KOPT-K1 (cell line): ENCODE measurements at regions not wholly inside any gene's neighbourhood (a gene's known extent, or its start where the extent isn't known, plus 50 kb on each side); places are given as distances from the start of the nearest gene placed in this dataset.
"Not testable (repeated sequence)": the region's sequence is repeated elsewhere in the genome, so short reads cannot be mapped to it uniquely, and the experiment has no call there.

ENCODE experiments used
- H3K27ac ChIP-seq: fragments of 200-600 bp; sonication (generic); 2 replicates; pipeline ENCODE4 v1.5.1; 2016; ENCODE audit warnings: antibody characterized with exemption, mild to moderate bottlenecking, low read depth, low read length; ENCODE audit not compliant: poor library complexity, severe bottlenecking
- H3K36me3 ChIP-seq: fragments of 200-600 bp; sonication (generic); 2 replicates; pipeline ENCODE4 v1.5.1; 2017; ENCODE audit warnings: antibody characterized with exemption, mild to moderate bottlenecking, low read length, moderate library complexity; ENCODE audit not compliant: insufficient read depth
- H3K9me3 ChIP-seq: fragments of 200-600 bp; sonication (generic); 2 replicates; pipeline ENCODE4 v1.5.1; 2017; ENCODE audit warnings: antibody characterized with exemption, low read length, mild to moderate bottlenecking; ENCODE audit not compliant: insufficient read depth, poor library complexity, severe bottlenecking

- H3K36me3 ChIP-seq, result no peaks in the 10 kb centered on the region
- H3K9me3 ChIP-seq, result no peaks in the 10 kb centered on the region
- H3K27ac ChIP-seq, result no peak overlapping the region
Observed at GRCh38 chrX:113996781-113997180, 587.1 kb upstream of the HTR2C start.

- not testable (repeated sequence) for H3K27ac ChIP-seq, H3K36me3 ChIP-seq, H3K9me3 ChIP-seq
Observed at GRCh38 chrX:113991720-113992119, 592.2 kb upstream of the HTR2C start.

- not testable (repeated sequence) for H3K27ac ChIP-seq, H3K36me3 ChIP-seq, H3K9me3 ChIP-seq
Observed at GRCh38 chrX:113990669-113991068, 593.2 kb upstream of the HTR2C start.

DNA sequence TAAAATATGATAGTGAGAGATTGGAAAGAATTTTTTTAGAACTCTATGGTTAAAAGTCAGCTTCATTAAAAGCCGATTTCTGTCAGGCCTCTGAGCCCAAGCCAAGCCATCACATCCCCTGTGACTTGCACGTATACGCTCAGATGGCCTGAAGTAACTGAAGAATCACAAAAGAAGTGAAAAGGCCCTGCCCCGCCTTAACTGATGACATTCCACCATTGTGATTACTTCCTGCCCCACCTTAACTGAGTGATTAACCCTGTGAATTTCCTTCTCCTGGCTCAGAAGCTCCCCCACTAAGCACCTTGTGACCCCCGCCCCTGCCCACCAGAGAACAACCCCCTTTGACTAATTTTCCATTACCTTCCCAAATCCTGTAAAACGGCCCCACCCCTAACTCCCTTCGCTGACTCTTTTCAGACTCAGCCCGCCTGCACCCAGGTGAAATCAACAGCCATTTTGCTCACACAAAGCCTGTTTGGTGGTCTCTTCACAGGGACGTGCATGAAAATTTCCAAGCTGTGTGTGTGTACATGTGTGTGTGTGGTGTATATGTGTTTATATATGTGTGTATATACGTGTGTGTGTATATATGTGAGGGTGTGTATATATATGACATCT is 595.5 kb upstream of the HTR2C start:
- not testable (repeated sequence) for H3K27ac ChIP-seq, H3K36me3 ChIP-seq, H3K9me3 ChIP-seq

GRCh38 chrX:113986427-113986826 is 597.5 kb upstream of the HTR2C start:
- no peaks in the 10 kb centered on the region for H3K36me3 ChIP-seq

GRCh38 chrX:113982766-113983165 is 601.1 kb upstream of the HTR2C start:
- Histone ChIP-seq H3K36me3 (no peaks in the 10 kb centered on the region), H3K27ac (no peak overlapping the region), H3K9me3 (no peaks in the 10 kb centered on the region)

More at GRCh38 chrX:113986427-113986826, 597.5 kb upstream of the HTR2C start:
- no peak overlapping the region for H3K27ac ChIP-seq
- no peaks in the 10 kb centered on the region for H3K9me3 ChIP-seq

- no peaks in the 10 kb centered on the region for H3K36me3 ChIP-seq
- H3K9me3 ChIP-seq, result no peaks in the 10 kb centered on the region
- H3K27ac ChIP-seq, result no peak overlapping the region
Observed at GRCh38 chrX:113980953-113981352, 602.9 kb upstream of the HTR2C start.

- no peaks in the 10 kb centered on the region for H3K9me3 ChIP-seq
- no peak overlapping the region for H3K27ac ChIP-seq
- no peaks in the 10 kb centered on the region for H3K36me3 ChIP-seq
Observed at GRCh38 chrX:113977887-113978286, 606.0 kb upstream of the HTR2C start.

DNA sequence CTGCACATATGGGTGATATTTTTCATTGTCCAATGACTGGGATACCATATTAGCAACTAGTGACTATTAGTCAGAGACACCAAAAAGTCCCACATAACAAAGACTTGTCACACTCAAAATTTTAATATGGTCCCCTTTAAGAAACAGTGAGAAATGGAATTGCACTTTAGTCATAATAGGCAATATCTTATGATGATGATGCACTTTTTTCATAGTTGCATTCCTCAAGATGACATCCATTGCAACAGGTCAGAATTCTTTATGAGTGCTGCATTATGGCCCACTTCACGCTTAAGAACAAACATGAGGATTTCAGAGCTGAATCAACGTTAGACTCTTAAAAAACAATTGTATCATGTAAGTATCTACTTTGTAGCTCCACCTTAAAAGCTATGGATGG is 608.4 kb upstream of the HTR2C start:
- no peaks in the 10 kb centered on the region for H3K9me3 ChIP-seq
- no peak overlapping the region for H3K27ac ChIP-seq
- no peaks in the 10 kb centered on the region for H3K36me3 ChIP-seq

DNA sequence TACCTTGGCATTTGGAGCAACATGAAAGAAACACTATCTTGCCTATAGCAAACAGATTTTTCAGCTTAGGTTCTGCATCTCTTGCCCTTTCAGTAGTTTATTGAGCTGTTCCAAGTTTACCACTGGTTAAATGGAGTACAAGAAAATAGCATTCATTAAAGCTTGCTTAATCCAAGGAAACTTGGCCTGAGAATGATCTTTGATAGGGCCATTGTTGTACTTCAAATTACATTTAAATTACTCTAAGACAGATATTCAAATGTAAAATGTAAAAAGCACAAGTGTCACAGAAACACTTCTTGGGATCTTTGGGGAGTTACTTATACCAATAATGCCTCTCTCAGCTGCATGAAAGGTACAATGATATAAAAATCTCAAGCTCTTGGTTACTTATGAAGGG is 609.0 kb upstream of the HTR2C start:
- Histone ChIP-seq H3K36me3 (no peaks in the 10 kb centered on the region), H3K27ac (no peak overlapping the region), H3K9me3 (no peaks in the 10 kb centered on the region)

DNA sequence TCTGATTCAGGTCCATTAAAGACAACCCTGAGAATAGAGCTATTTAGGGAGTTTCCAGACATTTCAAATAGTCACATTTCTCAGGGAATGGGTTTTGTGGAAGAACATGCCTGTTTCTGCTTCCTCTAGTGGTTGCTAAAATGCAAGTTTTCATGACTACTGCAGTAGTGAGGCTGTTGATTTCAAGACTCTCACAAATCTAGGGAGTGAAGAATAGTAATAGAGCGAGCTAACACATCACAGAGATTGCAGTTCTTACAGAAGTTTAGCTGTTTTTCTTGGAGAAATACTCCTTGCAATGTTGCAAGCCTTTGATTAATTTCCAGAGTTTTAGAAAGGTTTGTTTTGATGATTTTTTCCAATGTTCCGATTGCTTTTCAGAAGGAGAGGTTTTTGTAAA is 610.2 kb upstream of the HTR2C start:
- no peak overlapping the region for H3K27ac ChIP-seq
- H3K36me3 ChIP-seq, result no peaks in the 10 kb centered on the region
- no peaks in the 10 kb centered on the region for H3K9me3 ChIP-seq

- Histone ChIP-seq H3K9me3 (no peaks in the 10 kb centered on the region), H3K27ac (no peak overlapping the region), H3K36me3 (no peaks in the 10 kb centered on the region)
Observed at GRCh38 chrX:113966791-113967190, 617.1 kb upstream of the HTR2C start.

DNA sequence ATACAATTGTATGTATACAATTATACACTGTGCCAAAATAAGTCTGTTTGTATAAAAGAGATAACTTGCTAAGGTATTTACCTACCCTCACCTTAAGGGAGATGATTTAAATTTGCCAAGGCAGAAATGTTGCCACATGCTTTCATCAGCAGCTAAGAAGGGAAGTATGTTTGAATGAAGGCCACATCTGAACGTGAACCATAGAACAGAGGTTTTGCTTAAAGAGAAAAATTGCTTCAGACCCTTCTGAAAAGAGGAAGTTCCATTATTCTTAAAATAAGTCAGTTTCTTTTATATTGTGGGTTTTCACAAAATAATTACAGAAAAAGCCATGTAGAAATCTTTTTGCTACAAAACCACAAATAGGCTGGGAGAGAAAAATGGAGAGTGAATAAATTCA is 621.5 kb upstream of the HTR2C start:
- Histone ChIP-seq H3K27ac (no peak overlapping the region), H3K9me3 (no peaks in the 10 kb centered on the region), H3K36me3 (no peaks in the 10 kb centered on the region)

- H3K36me3 ChIP-seq, result no peaks in the 10 kb centered on the region
- no peaks in the 10 kb centered on the region for H3K9me3 ChIP-seq
- no peak overlapping the region for H3K27ac ChIP-seq
Observed at GRCh38 chrX:113959912-113960626, 623.8 kb upstream of the HTR2C start.

DNA sequence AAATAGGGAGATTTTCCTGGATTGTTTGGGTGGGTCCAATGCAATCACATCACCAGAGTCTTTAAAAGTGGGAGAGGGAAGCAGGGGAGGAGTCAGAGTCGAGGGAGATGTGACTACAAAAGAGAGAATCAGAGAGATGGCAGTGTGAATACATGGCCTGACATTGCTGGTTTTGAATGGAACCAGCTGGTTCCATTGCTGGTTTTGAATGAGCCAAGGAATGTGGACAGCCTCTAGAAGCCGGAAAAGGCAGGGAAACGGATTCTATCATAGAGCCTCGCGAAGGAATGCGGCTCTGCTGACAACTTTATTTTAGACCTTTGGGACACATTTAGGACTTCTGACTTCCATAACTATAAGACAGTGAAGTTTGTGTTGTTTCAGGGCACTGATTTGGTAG is 627.0 kb upstream of the HTR2C start:
- Histone ChIP-seq H3K36me3 (no peaks in the 10 kb centered on the region), H3K27ac (no peak overlapping the region), H3K9me3 (no peaks in the 10 kb centered on the region)

DNA sequence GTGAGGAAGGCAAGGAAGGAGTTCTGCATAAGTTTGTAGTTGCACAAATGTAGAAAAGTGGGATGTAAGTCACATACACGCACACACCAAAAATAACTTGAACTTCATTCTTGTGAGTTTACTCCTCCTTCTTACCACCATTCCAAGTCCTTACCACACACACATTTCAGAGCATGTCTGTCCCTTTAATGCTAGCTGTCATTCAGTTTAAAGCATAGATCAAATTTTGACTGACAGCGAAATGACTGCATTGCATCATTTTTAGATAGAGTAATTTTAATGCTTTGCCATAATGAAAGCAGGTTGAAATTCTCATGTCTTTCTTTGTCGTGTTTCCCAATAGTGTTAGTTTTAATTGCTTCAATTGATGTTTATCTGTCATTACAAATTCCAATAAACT is 629.6 kb upstream of the HTR2C start:
- no peaks in the 10 kb centered on the region for H3K36me3 ChIP-seq
- no peaks in the 10 kb centered on the region for H3K9me3 ChIP-seq
- no peak overlapping the region for H3K27ac ChIP-seq
